ENCODE measurements at regions not wholly inside any gene's neighbourhood (a gene's known extent, or its start where the extent isn't known, plus 50 kb on each side); places are given as distances from the start of the nearest gene placed in this dataset.
A peak's percentile ranks its signal among the peaks of the same experiment; 100 is the strongest.

DNA sequence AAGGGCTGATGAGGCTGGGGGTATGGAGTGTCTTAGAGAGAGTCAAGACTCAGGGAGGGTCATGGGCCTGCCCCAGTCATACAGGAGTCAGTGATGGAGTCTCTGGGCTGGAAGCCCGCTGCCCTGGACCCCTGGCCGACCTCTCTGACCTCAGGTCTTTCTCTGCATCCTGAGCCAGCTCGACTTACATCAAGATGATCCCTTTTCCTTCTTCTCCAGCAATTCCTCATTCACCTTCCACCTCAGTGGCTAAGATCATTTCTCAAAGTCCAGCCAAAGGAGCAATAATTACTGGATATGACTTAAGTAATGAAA, 308.6 kb downstream of the MATN1 start:
- no peak for DNase-seq (ENCODE audit: low read depth)
- no peaks in the 10 kb centered on the region for H3K27me3 ChIP-seq (ENCODE audit: control insufficient read depth, insufficient read depth, low read length)
- H3K36me3 ChIP-seq (ENCODE audit: control insufficient read depth, insufficient read depth, low read length), result no peaks in the 10 kb centered on the region
- H3K4me3 ChIP-seq (ENCODE audit: low read depth, low read length), result no peak overlapping the region
- TF ChIP-seq, protein P1, sequence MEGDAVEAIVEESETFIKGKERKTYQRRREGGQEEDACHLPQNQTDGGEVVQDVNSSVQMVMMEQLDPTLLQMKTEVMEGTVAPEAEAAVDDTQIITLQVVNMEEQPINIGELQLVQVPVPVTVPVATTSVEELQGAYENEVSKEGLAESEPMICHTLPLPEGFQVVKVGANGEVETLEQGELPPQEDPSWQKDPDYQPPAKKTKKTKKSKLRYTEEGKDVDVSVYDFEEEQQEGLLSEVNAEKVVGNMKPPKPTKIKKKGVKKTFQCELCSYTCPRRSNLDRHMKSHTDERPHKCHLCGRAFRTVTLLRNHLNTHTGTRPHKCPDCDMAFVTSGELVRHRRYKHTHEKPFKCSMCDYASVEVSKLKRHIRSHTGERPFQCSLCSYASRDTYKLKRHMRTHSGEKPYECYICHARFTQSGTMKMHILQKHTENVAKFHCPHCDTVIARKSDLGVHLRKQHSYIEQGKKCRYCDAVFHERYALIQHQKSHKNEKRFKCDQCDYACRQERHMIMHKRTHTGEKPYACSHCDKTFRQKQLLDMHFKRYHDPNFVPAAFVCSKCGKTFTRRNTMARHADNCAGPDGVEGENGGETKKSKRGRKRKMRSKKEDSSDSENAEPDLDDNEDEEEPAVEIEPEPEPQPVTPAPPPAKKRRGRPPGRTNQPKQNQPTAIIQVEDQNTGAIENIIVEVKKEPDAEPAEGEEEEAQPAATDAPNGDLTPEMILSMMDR (IDR thresholded peaks at IDR 0.05; ENCODE audit: insufficient read depth, low read length, poor library complexity, severe bottlenecking), result no peak

DNA sequence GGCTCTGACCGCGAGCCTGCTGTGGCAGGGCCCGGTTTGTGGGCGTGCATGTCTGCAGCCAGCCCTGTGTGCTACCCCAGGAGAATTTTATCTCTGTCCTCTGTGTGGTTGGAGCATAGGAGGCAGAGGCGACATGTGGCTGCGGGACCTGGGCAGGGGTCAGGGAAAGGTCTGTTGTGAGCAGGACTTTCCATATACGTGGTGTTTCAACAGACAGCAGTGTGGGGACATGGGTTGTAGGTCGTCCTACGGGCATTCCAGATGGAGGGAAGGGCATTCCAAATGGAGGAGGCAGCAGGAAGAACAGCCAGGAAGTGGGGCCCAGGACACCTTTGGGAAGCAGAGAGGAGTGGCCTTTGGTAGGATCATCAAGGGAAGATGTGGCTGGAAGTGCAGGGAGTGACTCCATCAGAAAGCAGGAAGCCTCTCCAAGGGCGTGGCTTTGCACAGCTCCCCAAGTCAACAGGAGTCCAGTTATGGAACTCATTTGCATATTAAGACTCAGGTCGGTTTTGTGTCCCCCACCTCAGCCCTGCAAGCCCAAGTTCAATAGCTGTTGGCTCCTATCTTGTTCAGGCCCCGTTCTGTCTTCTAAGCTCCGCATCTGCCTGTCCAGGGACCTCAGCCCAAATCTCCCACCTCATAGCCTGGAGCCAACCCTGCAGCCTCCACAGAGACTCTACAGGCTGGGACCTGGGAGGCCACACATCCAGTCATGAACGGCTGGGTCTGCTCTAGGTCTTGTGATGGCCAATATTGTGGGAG, 309.1 kb downstream of the MATN1 start:
- Histone ChIP-seq H3K36me3 (ENCODE audit: control insufficient read depth, insufficient read depth, low read length) (no peaks in the 10 kb centered on the region), H3K27me3 (ENCODE audit: control insufficient read depth, insufficient read depth, low read length) (no peaks in the 10 kb centered on the region), H3K4me3 (ENCODE audit: low read depth, low read length) (no peak overlapping the region)
- TF ChIP-seq, protein P1 (IDR thresholded peaks at IDR 0.05; ENCODE audit: insufficient read depth, low read length, poor library complexity, severe bottlenecking), result no peak
- DNase-seq (ENCODE audit: low read depth), result no peak

DNA sequence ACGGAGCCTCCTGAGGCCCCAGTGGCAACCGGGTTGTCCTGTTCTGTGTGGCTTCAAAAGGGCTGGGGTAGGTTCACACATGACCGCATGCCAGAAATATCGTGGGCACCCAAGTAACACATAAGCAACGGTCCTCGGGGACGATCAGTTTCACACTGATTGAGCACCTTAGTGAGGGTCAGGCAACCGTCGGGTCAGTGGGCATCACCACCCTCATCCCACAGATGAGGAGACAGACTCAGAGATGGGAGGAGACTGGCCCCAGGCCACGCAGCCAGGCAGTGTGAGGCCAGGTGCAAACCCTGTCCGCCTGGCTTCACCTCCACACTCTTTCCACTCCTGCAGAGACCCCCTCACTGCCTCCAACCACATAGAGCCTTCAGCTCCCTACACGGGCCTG, 309.8 kb downstream of the MATN1 start:
- no peak for DNase-seq (ENCODE audit: low read depth)
- Histone ChIP-seq H3K36me3 (ENCODE audit: control insufficient read depth, insufficient read depth, low read length) (no peaks in the 10 kb centered on the region), H3K4me3 (ENCODE audit: low read depth, low read length) (no peak overlapping the region), H3K27me3 (ENCODE audit: control insufficient read depth, insufficient read depth, low read length) (no peaks in the 10 kb centered on the region)
- TF ChIP-seq, protein P1 (IDR thresholded peaks at IDR 0.05; ENCODE audit: insufficient read depth, low read length, poor library complexity, severe bottlenecking), result no peak

DNA sequence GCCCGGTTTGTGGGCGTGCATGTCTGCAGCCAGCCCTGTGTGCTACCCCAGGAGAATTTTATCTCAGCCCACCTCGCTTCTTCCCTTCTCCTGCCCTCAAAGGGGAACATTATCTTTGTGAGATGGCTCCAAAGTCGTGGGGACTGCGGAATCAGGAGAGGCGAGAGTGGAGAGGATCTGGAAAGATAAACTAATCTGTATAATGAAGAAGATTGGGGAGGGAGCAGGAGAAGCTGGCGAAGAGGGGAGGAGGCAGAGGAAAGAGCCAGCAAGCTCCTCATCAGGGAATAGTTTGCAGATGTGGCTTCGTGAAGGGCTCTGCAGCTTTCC, 310.3 kb downstream of the MATN1 start:
- Histone ChIP-seq H3K4me3 (ENCODE audit: low read depth, low read length) (no peak overlapping the region), H3K36me3 (ENCODE audit: control insufficient read depth, insufficient read depth, low read length) (no peaks in the 10 kb centered on the region), H3K27me3 (ENCODE audit: control insufficient read depth, insufficient read depth, low read length) (no peaks in the 10 kb centered on the region)
- DNase-seq (ENCODE audit: low read depth), result no peak
- TF ChIP-seq, protein P1 (IDR thresholded peaks at IDR 0.05; ENCODE audit: insufficient read depth, low read length, poor library complexity, severe bottlenecking), result no peak

DNA sequence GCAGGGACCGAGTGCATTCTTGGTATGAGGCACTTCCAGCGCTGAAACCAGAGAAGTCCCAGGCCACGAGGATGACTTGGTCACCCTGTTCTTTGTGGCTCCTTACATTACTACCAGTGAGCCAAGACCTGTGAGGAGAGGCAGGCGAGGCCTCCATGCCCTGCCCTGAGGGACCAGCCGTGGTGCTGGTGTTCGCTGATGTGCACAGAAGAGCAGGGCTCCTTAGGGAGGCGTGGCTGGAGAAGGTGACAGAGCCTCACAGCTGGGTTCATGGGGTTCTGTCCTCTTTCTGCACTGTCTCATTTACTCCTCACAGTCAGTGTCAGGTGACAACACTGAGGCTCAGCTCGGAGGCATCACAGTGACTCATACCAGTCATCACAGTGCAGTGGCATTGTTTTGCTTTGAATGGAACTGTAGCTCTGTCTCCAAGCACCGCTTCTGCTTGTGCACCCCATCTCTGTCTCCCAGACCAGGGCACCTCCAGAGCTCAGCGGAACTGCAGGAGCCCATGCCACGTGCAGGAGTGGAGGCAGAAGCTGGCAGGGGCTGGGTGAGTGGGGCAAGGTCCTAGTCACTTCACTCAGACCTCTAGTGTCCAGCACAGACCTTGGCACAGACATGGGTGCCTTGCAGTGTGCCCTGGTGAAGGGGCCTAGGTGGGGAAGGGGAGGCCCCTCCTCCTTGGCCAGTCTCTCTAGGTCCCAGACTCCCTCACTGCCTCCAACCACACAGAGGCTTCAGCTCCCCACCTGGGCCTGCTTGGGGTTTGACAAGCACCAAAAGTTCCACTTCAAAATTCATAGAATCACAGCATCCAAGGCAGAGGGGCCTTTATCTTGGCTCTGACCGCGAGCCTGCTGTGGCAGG, 310.9 kb downstream of the MATN1 start:
- TF ChIP-seq, protein P1 (IDR thresholded peaks at IDR 0.05; ENCODE audit: insufficient read depth, low read length, poor library complexity, severe bottlenecking), result no peak
- DNase-seq (ENCODE audit: low read depth), result peak; percentile 7
- no peaks in the 10 kb centered on the region for H3K36me3 ChIP-seq (ENCODE audit: control insufficient read depth, insufficient read depth, low read length)
- no peak overlapping the region for H3K4me3 ChIP-seq (ENCODE audit: low read depth, low read length)
- peaks cover under 1% of the 10 kb centered on the region for H3K27me3 ChIP-seq (ENCODE audit: control insufficient read depth, insufficient read depth, low read length)

Measured in kidney epithelial cell (primary cell).